Panc1 (cell line): ENCODE measurements at regions not wholly inside any gene's neighbourhood (a gene's known extent, or its start where the extent isn't known, plus 50 kb on each side); places are given as distances from the start of the nearest gene placed in this dataset.

ENCODE experiments used
- ATAC-seq: fragments of 200-7000 bp; cut with Tn5 transposase; 2 replicates; pipeline ENCODE4 v1.9.1; 2020; ENCODE audit warnings: mild to moderate bottlenecking, moderate library complexity
- BruUV-seq: library from RNA; stranded (reverse); fragments of 400-500 nt; replicated peaks from 2 replicates; lab custom pipeline; 2021; lab: Mats Ljungman, UMichigan
- CTCF ChIA-PET: fragments of 300-600 bp; sonication (Branson Sonifier 250); formaldehyde crosslinking; loops from one replicate; lab custom pipeline; 2022; ENCODE audit warnings: antibody characterized with exemption; lab: Charles Lee
- POLR2A ChIA-PET: fragments of 300-600 bp; sonication (Branson Sonifier 250); formaldehyde crosslinking; loops from one replicate; lab custom pipeline; 2022; ENCODE audit warnings: antibody characterized with exemption; lab: Charles Lee
- DNase-seq: peaks from one replicate; pipeline ENCODE4 v3.0.0-alpha.2; 2010; ENCODE audit warnings: low read depth, low spot score
- H3K27ac ChIP-seq: 2 replicates; pipeline ENCODE4 v1.5.1; 2011; ENCODE audit warnings: mild to moderate bottlenecking, low read length, inconsistent platforms
- H3K27me3 ChIP-seq: fragments of 200-500 bp; sonication (Bioruptor generic); 2 replicates; pipeline ENCODE4 v1.6.0; 2014; ENCODE audit warnings: low read length, inconsistent platforms; ENCODE audit not compliant: control insufficient read depth, insufficient read depth
- H3K36me3 ChIP-seq: fragments of 200-500 bp; sonication (Bioruptor generic); 2 replicates; pipeline ENCODE4 v1.5.1; 2014; ENCODE audit warnings: inconsistent platforms, mild to moderate bottlenecking, low read length, moderate library complexity; ENCODE audit not compliant: control insufficient read depth, insufficient read depth
- H3K4me1 ChIP-seq: 2 replicates; pipeline ENCODE4 v1.5.1; 2011; ENCODE audit warnings: inconsistent platforms, mild to moderate bottlenecking, low read length, moderate library complexity; ENCODE audit not compliant: control insufficient read depth, insufficient read depth
- H3K4me3 ChIP-seq, 2 experiments: 2 replicates each; pipeline ENCODE4 v1.5.1; 2011 to 2012; ENCODE audit warnings: low read depth in 2 of 2, low read length in 2 of 2, mild to moderate bottlenecking in 2 of 2, inconsistent platforms in 1 of 2, moderate library complexity in 1 of 2
- H3K9me3 ChIP-seq: fragments of 200-500 bp; sonication (Bioruptor generic); 2 replicates; pipeline ENCODE4 v1.5.1; 2014; ENCODE audit warnings: low read depth, mild to moderate bottlenecking, inconsistent platforms, low read length, moderate library complexity; ENCODE audit not compliant: control insufficient read depth, insufficient read depth
- CTCF ChIP-seq: fragments of 450-650 bp; IDR thresholded peaks from 2 replicates; pipeline ENCODE4 v1.5.1; 2017; ENCODE audit warnings: mild to moderate bottlenecking
- POLR2AphosphoS5 ChIP-seq: IDR thresholded peaks from 2 replicates; pipeline ENCODE4 v1.6.1; 2012; ENCODE audit warnings: mild to moderate bottlenecking, low read depth, low read length, moderate library complexity
- REST ChIP-seq, 2 experiments: IDR thresholded peaks; 2 replicates each; pipeline ENCODE4 v1.6.1; 2011 to 2012; ENCODE audit warnings: low read depth in 2 of 2, control low read depth in 1 of 2, low read length in 1 of 2, mild to moderate bottlenecking in 1 of 2, moderate library complexity in 1 of 2; ENCODE audit not compliant: insufficient read depth in 1 of 2
- SIN3A ChIP-seq: IDR thresholded peaks from 2 replicates; pipeline ENCODE4 v1.6.1; 2012; ENCODE audit warnings: low read depth, mild to moderate bottlenecking, low read length, moderate library complexity, borderline replicate concordance; ENCODE audit not compliant: insufficient read depth
- TCF7L2 ChIP-seq: IDR thresholded peaks from 2 replicates; pipeline ENCODE4 v1.6.1; 2011; ENCODE audit warnings: mild to moderate bottlenecking, low read depth, low read length, inconsistent platforms
- in situ Hi-C: cut with HindIII; loops from 2 replicates; pipeline ENCODE4 v1.10.0; 2016; ENCODE audit warnings: low sequenced_read_pairs, low pct_unique_long_range_greater_than_20kb
- intact Hi-C: fragments of 100-400 bp; cut with micrococcal nuclease; formaldehyde crosslinking; loops from one replicate; pipeline ENCODE4 v1.10.0; 2022; ENCODE audit not compliant: unreplicated experiment

GRCh38 chr6:12572896-12573827 lies 143.4 kb upstream of the PHACTR1 start:
- no peaks in the 10 kb centered on the region for H3K27me3 ChIP-seq
- no peak overlapping the region for H3K4me3 ChIP-seq
- H3K27ac ChIP-seq: peak overlapping the region; percentile 76
- peaks cover 9% of the 10 kb centered on the region; the same call in 1 of the 2 replicates for H3K4me1 ChIP-seq
- no peak for TF ChIP-seq REST (IDR thresholded peaks at IDR 0.05; ENCODE audit: insufficient read depth in 1 of 2, low read depth in 2 of 2, low read length in 1 of 2)
- no peak for TF ChIP-seq POLR2AphosphoS5
- no peak for TF ChIP-seq CTCF
- no peak for TF ChIP-seq SIN3A
- no peak for TF ChIP-seq TCF7L2
- intact Hi-C loops: no loop called here
- CTCF ChIA-PET: no interaction called here
- ATAC-seq: peak; percentile 83
- in situ Hi-C loops: no loop called here
- H3K9me3 ChIP-seq: no peaks in the 10 kb centered on the region
- POLR2A ChIA-PET: no interaction called here
- DNase-seq: no peak
- no TSS peak for BruUV-seq
- H3K36me3 ChIP-seq: no peaks in the 10 kb centered on the region

DNA sequence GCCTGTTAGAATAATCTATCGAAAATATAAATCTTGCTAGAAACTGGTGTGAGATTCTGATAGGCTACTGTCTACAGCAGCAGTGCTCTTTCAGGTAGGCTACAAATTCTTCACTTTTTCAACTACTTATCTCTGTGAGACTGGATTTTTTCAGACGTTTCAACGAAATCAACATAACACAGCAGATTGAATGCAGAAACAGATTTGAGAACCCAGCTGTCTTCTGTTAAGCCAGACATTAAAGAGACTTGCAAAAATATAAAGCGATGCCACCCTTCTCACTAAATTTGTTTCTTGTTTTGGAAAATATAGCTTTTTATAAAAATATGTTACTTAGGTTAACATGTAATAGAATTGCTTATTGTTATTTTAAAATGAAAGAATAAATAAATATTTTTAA lies 140.6 kb upstream of the PHACTR1 start:
- no TSS peak for BruUV-seq
- in situ Hi-C loops (no loop called here), intact Hi-C loops (no loop called here)
- Histone ChIP-seq H3K36me3 (no peaks in the 10 kb centered on the region), H3K27me3 (no peaks in the 10 kb centered on the region), H3K4me1 (peaks cover 7% of the 10 kb centered on the region; the same call in 1 of the 2 replicates), H3K9me3 (no peaks in the 10 kb centered on the region), H3K4me3 (no peak overlapping the region), H3K27ac (peak overlapping the region; percentile 3; the same call in 1 of the 2 replicates)
- POLR2A ChIA-PET: no interaction called here
- ATAC-seq (no peak), DNase-seq (no peak)
- TF ChIP-seq REST (IDR thresholded peaks at IDR 0.05; ENCODE audit: insufficient read depth in 1 of 2, low read depth in 2 of 2, low read length in 1 of 2) (no peak), SIN3A (no peak), CTCF (no peak), TCF7L2 (no peak), POLR2AphosphoS5 (no peak)
- CTCF ChIA-PET: no interaction called here
